Neutrophil (primary cell): ENCODE measurements at regions not wholly inside any gene's neighbourhood (a gene's known extent, or its start where the extent isn't known, plus 50 kb on each side); places are given as distances from the start of the nearest gene placed in this dataset.
"Not testable (repeated sequence)": the region's sequence is repeated elsewhere in the genome, so short reads cannot be mapped to it uniquely, and the experiment has no call there.

Source experiments
- H3K27ac ChIP-seq: fragments of 200-600 bp; sonication (generic); 2 replicates; pipeline ENCODE4 v1.5.1; 2016; ENCODE audit warnings: mild to moderate bottlenecking, moderate library complexity
- H3K27me3 ChIP-seq: fragments of 200-600 bp; sonication (generic); 2 replicates; pipeline ENCODE4 v1.6.0; 2016; ENCODE audit warnings: mild to moderate bottlenecking
- H3K36me3 ChIP-seq: fragments of 200-600 bp; sonication (generic); 2 replicates; pipeline ENCODE4 v1.5.1; 2017
- H3K4me1 ChIP-seq, 2 experiments: fragments of 200-600 bp in 1 of 2; sonication (generic) in 1 of 2; 1 replicate in 1 of 2; 2 replicates in 1 of 2; pipeline versions ENCODE4 v1.5.1 to v1.6.1; 2013 to 2016; ENCODE audit warnings: low read depth in 1 of 2, low read length in 1 of 2, mild to moderate bottlenecking in 1 of 2, moderate library complexity in 1 of 2; ENCODE audit not compliant: control insufficient read depth in 1 of 2, insufficient read depth in 1 of 2
- H3K4me3 ChIP-seq, 2 experiments: fragments of 200-600 bp in 1 of 2; sonication (generic) in 1 of 2; 1 replicate in 1 of 2; 2 replicates in 1 of 2; pipeline ENCODE4 v1.5.1; 2013 to 2016; ENCODE audit warnings: low read depth in 1 of 2, low read length in 1 of 2, mild to moderate bottlenecking in 1 of 2, moderate library complexity in 1 of 2
- H3K9me3 ChIP-seq: fragments of 200-600 bp; sonication (generic); 2 replicates; pipeline ENCODE4 v1.5.1; 2016
- TF ChIP-seq, protein P1 (sequence below): fragments of 200-600 bp; sonication (generic); IDR thresholded peaks from 2 replicates; pipeline ENCODE4 v1.5.1; 2016; ENCODE audit warnings: antibody characterized with exemption

DNA sequence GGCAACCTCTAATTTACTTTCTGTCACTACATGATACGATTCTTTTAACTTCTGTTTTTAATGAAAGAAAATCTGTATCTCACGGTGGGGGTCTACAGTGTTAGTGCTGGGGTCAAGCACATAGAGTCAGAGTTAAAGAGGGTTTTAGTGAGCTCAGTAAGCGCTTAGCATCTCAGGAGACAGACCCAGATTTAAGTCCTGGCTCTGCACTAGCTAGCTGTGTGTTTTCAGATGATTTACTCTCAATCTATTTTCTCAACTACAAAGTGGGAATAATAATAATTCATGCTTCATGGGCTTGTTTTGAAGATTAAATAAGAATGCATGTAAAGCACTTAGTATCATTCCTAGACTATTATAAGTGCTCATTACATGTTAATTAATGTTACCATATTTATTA, 63.4 kb upstream of the KBTBD8 start:
- Histone ChIP-seq H3K9me3 (no peaks in the 10 kb centered on the region), H3K36me3 (no peaks in the 10 kb centered on the region), H3K27ac (no peak overlapping the region), H3K27me3 (peaks cover 5% of the 10 kb centered on the region), H3K4me1 (no peaks in the 10 kb centered on the region), H3K4me3 (no peak overlapping the region)
- TF ChIP-seq, protein P1, sequence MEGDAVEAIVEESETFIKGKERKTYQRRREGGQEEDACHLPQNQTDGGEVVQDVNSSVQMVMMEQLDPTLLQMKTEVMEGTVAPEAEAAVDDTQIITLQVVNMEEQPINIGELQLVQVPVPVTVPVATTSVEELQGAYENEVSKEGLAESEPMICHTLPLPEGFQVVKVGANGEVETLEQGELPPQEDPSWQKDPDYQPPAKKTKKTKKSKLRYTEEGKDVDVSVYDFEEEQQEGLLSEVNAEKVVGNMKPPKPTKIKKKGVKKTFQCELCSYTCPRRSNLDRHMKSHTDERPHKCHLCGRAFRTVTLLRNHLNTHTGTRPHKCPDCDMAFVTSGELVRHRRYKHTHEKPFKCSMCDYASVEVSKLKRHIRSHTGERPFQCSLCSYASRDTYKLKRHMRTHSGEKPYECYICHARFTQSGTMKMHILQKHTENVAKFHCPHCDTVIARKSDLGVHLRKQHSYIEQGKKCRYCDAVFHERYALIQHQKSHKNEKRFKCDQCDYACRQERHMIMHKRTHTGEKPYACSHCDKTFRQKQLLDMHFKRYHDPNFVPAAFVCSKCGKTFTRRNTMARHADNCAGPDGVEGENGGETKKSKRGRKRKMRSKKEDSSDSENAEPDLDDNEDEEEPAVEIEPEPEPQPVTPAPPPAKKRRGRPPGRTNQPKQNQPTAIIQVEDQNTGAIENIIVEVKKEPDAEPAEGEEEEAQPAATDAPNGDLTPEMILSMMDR, result no peak

DNA sequence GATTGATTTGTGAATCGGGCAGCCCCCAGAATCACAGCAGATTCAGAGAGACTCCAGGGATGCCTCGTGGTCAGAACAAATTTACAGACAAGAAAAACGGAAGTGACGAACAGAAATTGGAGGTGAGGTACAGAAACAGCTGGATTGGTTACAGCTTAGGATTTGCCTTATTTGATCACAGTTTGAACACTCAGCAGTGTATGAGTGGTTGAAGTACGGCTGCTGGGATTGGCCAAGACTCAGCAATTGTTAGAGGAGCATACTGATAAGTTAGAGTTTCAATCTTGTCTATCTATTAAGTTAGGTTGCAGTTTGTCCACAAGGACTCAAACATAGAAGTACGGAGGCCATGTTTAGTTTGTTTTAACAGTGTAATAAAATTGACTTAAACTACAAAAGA, 61.1 kb upstream of the KBTBD8 start:
- not testable (repeated sequence) for H3K9me3 ChIP-seq, H3K4me1 ChIP-seq, H3K4me3 ChIP-seq

DNA sequence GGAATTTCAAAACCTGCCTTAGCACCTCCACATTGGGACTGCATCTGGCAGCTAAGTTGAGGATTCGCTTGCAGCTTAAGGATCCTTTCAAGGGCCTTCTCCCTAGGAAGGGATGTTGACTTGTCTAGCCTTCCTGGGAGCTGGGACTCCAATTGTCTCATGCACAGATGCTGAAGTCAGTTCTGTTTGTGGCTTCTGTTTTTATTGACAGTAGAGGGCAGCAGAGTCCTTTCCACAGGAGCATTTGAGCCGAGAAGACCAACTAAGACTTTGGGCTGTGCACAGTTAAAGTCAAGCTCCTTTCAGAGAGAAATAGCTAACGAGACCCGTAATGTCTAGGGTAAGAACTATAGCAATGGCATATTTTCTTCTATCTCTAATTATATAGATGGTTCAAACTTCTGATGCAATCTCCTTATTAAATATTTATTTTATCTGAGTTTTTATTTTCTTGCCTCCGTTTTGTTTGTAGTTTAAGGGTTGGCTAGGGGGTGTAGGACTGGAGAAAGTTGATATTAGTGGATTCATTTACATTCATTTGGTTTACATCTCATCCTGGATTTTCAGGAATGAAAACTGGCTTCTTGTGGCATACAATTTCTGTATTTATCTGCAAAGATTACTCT, 59.7 kb upstream of the KBTBD8 start:
- no peaks in the 10 kb centered on the region for H3K36me3 ChIP-seq
- H3K27ac ChIP-seq, result no peak overlapping the region
- no peaks in the 10 kb centered on the region for H3K4me1 ChIP-seq
- H3K27me3 ChIP-seq, result peaks cover 5% of the 10 kb centered on the region
- no peaks in the 10 kb centered on the region for H3K9me3 ChIP-seq
- no peak overlapping the region for H3K4me3 ChIP-seq
- TF ChIP-seq, protein P1, result no peak

More for the DNA sequence above, 61.1 kb upstream of the KBTBD8 start:
- not testable (repeated sequence) for H3K27ac ChIP-seq, H3K27me3 ChIP-seq, H3K36me3 ChIP-seq

DNA sequence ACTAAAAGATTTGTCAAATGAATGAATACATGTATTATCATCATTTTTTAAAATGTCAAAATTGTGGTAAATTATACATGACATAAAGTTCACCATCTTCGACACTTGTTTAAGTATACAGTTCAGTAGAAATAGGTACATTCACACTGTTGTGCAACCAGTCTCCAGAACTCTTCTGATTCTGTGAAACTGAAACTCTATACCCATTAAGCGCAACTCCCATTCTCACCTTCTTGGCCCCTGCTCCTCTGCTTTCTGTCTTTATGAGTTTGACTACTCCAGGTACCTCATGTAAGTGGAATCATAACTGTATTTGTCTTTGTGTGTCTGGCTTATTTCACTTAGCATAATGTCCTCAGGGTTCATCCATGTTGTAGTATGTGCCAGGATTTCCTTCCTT, 50.1 kb upstream of the KBTBD8 start:
- TF ChIP-seq, protein P1, result no peak
- Histone ChIP-seq H3K27me3 (no peaks in the 10 kb centered on the region), H3K36me3 (no peaks in the 10 kb centered on the region), H3K4me3 (no peak overlapping the region), H3K4me1 (no peaks in the 10 kb centered on the region), H3K9me3 (no peaks in the 10 kb centered on the region), H3K27ac (no peak overlapping the region)
